ENCODE measurements at regions not wholly inside any gene's neighbourhood (a gene's known extent, or its start where the extent isn't known, plus 50 kb on each side); places are given as distances from the start of the nearest gene placed in this dataset.
"Not testable (repeated sequence)": the region's sequence is repeated elsewhere in the genome, so short reads cannot be mapped to it uniquely, and the experiment has no call there.

DNA sequence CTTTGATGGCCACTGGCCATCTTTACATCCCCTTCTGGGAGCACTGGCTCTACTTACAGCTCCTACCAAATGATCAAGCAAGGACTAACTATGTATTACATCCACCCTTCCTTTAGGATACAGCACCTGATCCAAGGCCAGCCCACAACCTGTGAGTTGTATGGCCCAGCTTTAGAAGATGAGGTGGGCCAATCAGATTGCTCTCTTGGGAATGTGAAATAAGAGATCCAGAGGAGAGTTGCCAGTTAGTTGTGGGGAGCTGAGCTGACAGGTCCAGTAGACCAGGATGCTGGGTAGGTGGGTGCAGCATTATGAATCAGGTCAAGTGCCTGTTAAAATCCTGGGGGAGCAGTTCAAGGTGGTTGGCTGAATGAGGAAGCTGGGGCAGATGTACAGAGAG is 111.5 kb downstream of the GNL3L start:
- no peak overlapping the region for H3K27ac ChIP-seq
- DNase-seq (ENCODE audit: low spot score), result no peak
- TF ChIP-seq, protein P1, sequence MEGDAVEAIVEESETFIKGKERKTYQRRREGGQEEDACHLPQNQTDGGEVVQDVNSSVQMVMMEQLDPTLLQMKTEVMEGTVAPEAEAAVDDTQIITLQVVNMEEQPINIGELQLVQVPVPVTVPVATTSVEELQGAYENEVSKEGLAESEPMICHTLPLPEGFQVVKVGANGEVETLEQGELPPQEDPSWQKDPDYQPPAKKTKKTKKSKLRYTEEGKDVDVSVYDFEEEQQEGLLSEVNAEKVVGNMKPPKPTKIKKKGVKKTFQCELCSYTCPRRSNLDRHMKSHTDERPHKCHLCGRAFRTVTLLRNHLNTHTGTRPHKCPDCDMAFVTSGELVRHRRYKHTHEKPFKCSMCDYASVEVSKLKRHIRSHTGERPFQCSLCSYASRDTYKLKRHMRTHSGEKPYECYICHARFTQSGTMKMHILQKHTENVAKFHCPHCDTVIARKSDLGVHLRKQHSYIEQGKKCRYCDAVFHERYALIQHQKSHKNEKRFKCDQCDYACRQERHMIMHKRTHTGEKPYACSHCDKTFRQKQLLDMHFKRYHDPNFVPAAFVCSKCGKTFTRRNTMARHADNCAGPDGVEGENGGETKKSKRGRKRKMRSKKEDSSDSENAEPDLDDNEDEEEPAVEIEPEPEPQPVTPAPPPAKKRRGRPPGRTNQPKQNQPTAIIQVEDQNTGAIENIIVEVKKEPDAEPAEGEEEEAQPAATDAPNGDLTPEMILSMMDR (conservative IDR thresholded peaks at IDR 0.05; ENCODE audit: low read depth), result no peak
- POLR2A ChIA-PET (ENCODE audit: low non-redundant PET), result no interaction called here
- CTCF ChIA-PET, result interaction anchor here (0.7 kb wide), 1 partner anchor 250 kb away, joined by 4 read pairs; no protein-coding TSS in a partner anchor

DNA sequence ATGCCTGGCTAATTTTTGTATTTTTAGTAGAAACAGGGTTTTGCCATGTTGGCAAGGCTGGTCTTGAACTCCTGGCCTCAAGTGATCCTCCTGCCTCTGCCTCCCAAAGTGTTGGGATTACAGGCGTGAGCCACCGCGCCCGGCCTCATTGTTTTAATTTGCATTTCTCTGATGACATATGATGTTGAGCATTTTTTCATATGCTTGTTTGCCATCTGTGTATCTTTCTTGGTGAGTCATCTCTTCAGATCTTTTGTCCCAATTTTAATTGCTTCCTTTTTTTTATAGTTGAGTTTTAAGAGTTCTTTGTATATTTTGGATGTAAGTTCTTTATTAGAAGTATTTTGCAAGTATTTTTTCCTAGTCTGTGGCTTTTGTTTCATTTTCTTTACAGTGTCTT is 117.6 kb downstream of the GNL3L start:
- CTCF ChIA-PET; DNase-seq (ENCODE audit: low spot score); H3K27ac ChIP-seq; POLR2A ChIA-PET (ENCODE audit: low non-redundant PET): not testable (repeated sequence)

DNA sequence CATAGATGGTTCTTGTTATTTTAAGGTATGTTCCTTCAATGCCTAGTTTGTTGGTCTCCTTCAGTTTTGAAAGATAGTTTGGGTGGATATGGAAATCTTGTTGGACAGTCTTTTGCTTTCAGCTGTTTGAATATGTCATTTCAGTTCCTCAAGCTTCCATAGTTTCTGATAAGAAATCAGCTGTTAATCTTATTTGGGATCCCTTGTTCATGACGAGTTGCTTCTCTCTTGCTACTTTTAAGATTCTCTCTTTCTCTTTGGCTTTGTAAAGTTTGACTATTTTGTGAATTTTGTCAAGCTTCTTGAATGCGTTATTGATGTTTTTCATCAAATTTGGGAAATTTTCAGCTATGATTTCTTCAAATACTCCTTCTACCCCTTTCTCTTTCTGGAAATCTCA is 129.5 kb downstream of the GNL3L start:
- CTCF ChIA-PET, result no interaction called here
- TF ChIP-seq, protein P1 (conservative IDR thresholded peaks at IDR 0.05; ENCODE audit: low read depth), result no peak
- H3K27ac ChIP-seq, result no peak overlapping the region
- POLR2A ChIA-PET (ENCODE audit: low non-redundant PET), result no interaction called here
- no peak for DNase-seq (ENCODE audit: low spot score)

DNA sequence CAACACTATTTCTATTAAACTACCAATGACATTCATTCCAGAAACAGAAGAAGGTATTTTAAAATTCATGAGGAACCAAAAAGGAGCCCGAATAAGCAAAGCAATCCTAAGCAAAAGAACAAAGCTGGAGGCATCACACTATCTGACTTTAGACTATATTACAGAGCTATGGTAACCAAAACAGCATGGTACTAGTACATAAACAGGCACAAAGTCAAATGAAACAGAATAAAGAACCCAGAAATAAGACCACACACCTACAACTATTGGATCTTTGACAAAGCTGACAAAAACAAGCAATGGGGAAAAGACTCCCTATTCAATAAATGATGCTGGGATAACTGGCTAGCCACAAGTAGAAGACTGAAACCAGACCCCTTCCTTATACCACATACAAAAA is 122.3 kb downstream of the ITIH6 start:
- TF ChIP-seq, protein P1 (conservative IDR thresholded peaks at IDR 0.05; ENCODE audit: low read depth), result no peak
- H3K27ac ChIP-seq, result no peak overlapping the region
- no peak for DNase-seq (ENCODE audit: low spot score)
- CTCF ChIA-PET, result no interaction called here
- POLR2A ChIA-PET (ENCODE audit: low non-redundant PET), result no interaction called here

DNA sequence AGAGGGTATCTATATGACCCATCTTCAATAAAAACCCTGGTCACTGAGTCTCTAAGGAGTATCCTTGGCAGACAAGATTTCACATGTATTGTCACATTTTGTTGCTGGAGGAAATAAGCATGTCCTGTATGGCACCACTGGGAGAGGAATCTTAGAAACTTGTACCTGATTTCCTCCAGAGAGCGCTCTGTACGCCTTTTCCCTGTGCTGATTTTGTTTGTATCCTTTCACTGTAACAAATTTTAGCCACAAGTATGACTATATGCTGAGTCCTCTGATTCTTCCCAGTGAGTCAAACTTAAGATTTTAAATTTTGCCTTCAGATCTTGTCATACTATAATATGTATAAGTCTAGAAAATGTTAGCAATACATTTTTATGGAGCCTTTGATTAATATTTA is 102.8 kb downstream of the ITIH6 start:
- DNase-seq (ENCODE audit: low spot score), result no peak
- TF ChIP-seq, protein P1 (conservative IDR thresholded peaks at IDR 0.05; ENCODE audit: low read depth), result no peak
- ChIA-PET POLR2A (ENCODE audit: low non-redundant PET) (no interaction called here), CTCF (no interaction called here)
- no peak overlapping the region for H3K27ac ChIP-seq

DNA sequence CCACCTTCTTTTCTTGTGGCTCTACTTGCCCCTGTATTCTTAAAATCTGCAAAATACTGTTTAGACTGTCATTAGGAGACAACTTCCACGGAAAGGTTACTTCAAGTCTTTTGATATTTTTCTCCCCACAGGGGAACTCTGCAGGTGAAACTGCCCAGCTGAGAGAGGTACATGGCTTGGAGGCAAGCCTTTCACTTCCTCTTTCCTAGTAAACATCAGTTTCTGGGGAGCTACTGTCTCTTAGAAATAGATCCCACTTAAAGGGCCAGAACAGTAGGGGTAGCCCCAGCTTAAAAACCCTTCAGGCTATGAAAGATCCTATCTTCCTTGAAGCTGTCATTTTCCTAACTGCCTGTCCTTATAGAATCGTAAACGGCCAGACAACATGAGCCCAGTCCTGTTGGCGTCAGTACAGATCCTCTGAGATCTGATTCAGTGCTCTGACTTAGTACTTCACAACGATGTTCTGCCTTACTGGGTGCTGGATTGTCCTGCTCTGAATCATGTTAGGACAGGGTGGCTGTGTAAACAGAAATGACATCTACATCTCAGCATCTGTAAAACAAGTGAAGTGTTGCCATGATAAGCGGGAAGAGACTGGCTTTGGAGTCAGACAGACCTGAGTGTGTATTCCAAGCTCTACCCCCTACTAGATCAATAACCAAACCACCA is 102.1 kb downstream of the ITIH6 start:
- H3K27ac ChIP-seq, result no peak overlapping the region
- TF ChIP-seq, protein P1 (conservative IDR thresholded peaks at IDR 0.05; ENCODE audit: low read depth), result no peak
- ChIA-PET CTCF (no interaction called here), POLR2A (ENCODE audit: low non-redundant PET) (no interaction called here)
- no peak for DNase-seq (ENCODE audit: low spot score)

Measured in RWPE1 (cell line).